A549 (cell line): ENCODE measurements at regions not wholly inside any gene's neighbourhood (a gene's known extent, or its start where the extent isn't known, plus 50 kb on each side); places are given as distances from the start of the nearest gene placed in this dataset.

ENCODE experiments used
- ATAC-seq, 2 experiments: fragments of 200-7000 bp in 1 of 2; fragments of >200 bp in 1 of 2; cut with Nextera tagmentation in 1 of 2; cut with Tn5 transposase in 1 of 2; 3 replicates each; pipeline versions ENCODE4 v1.8.0 to v1.9.1; 2018 to 2020; ENCODE audit warnings: mild to moderate bottlenecking in 1 of 2, moderate library complexity in 1 of 2
- CTCF ChIA-PET: fragments of 300-600 bp; sonication (Branson Sonifier 250); formaldehyde crosslinking; extraction: SDS; loops from one replicate; lab custom pipeline; 2021; ENCODE audit warnings: antibody characterized with exemption, inconsistent platforms; lab: Yijun Ruan, JAX
- POLR2A ChIA-PET: fragments of 350-600 bp; formaldehyde crosslinking; extraction: SDS; loops from one replicate; lab custom pipeline; 2021; ENCODE audit warnings: antibody characterized with exemption, inconsistent platforms; lab: Yijun Ruan, JAX
- DNase-seq, 2 experiments: peaks; one replicate each; pipeline versions ENCODE4 v3.0.0 to v3.0.0-alpha.2; 2011 to 2016; ENCODE audit warnings: low read depth in 1 of 2, low spot score in 1 of 2
- FAIRE-seq: peaks from 2 replicates; lab custom pipeline; 2011; peaks lifted over from hg19 to GRCh38; lab: Jason Lieb, UNC
- H3K27ac ChIP-seq, 2 experiments: fragments of >200 bp; sonication (Bioruptor Twin); formaldehyde crosslinking; 3 replicates each; pipeline ENCODE4 v1.5.1; 2016 to 2017
- H3K4me1 ChIP-seq: fragments of >200 bp; sonication (Bioruptor Twin); formaldehyde crosslinking; 3 replicates; pipeline ENCODE4 v1.6.1; 2016
- H3K4me2 ChIP-seq: fragments of >200 bp; sonication (Bioruptor Twin); formaldehyde crosslinking; 3 replicates; pipeline ENCODE4 v1.6.1; 2016
- H3K4me3 ChIP-seq: fragments of >200 bp; sonication (Bioruptor Twin); formaldehyde crosslinking; 3 replicates; pipeline ENCODE4 v1.5.1; 2016
- H3K9me3 ChIP-seq: fragments of >200 bp; sonication (Bioruptor Twin); formaldehyde crosslinking; 3 replicates; pipeline ENCODE4 v1.6.1; 2016
- CBX2 ChIP-seq: fragments of 200-600 bp; sonication (generic); IDR thresholded peaks from 2 replicates; pipeline ENCODE4 v1.6.1; 2016; ENCODE audit warnings: low read depth, mild to moderate bottlenecking, borderline replicate concordance
- CBX8 ChIP-seq: fragments of 200-600 bp; sonication (generic); IDR thresholded peaks from 2 replicates; pipeline ENCODE4 v1.6.1; 2016
- EHMT2 ChIP-seq: fragments of 200-600 bp; sonication (generic); IDR thresholded peaks from 2 replicates; pipeline ENCODE4 v1.6.1; 2016; ENCODE audit warnings: antibody characterized with exemption, low read depth, mild to moderate bottlenecking, moderate library complexity
- FOSB ChIP-seq: fragments of 250-450 bp; sonication (Bioruptor Pico); IDR thresholded peaks from 2 replicates; pipeline ENCODE4 v1.5.0; 2020; ENCODE audit warnings: mild to moderate bottlenecking, moderate library complexity
- FOSL2 ChIP-seq, 2 experiments: fragments of 450-650 bp in 1 of 2; fragments of >200 bp in 1 of 2; sonication (Bioruptor Twin) in 1 of 2; formaldehyde crosslinking; IDR thresholded peaks; 2 replicates each; pipeline versions ENCODE4 v1.5.0 to v1.6.1; 2016 to 2020; ENCODE audit warnings: mild to moderate bottlenecking in 1 of 2, moderate library complexity in 1 of 2
- FOXS1 ChIP-seq: fragments of 250-450 bp; sonication (Bioruptor Pico); IDR thresholded peaks from 2 replicates; pipeline ENCODE4 v1.5.0; 2020; ENCODE audit warnings: mild to moderate bottlenecking, moderate library complexity
- HDAC2 ChIP-seq: fragments of 200-600 bp; sonication (generic); IDR thresholded peaks from 2 replicates; pipeline ENCODE4 v1.6.1; 2016
- HEYL ChIP-seq: fragments of 250-450 bp; sonication (Bioruptor Pico); IDR thresholded peaks from 2 replicates; pipeline ENCODE4 v1.8.0; 2021; ENCODE audit warnings: mild to moderate bottlenecking, moderate library complexity
- HOXB13 ChIP-seq: fragments of 250-450 bp; sonication (Bioruptor Pico); IDR thresholded peaks from 2 replicates; pipeline ENCODE4 v1.5.0; 2020; ENCODE audit warnings: low read depth, mild to moderate bottlenecking, moderate library complexity
- HOXB5 ChIP-seq: fragments of 250-450 bp; sonication (Bioruptor Pico); IDR thresholded peaks from 2 replicates; pipeline ENCODE4 v1.5.0; 2020; ENCODE audit warnings: mild to moderate bottlenecking, moderate library complexity
- KDM5A ChIP-seq: fragments of 200-600 bp; sonication (generic); IDR thresholded peaks from 2 replicates; pipeline ENCODE4 v1.6.1; 2016; ENCODE audit warnings: antibody characterized with exemption, mild to moderate bottlenecking
- NPAS2 ChIP-seq: fragments of 250-450 bp; sonication (Bioruptor Pico); IDR thresholded peaks from 2 replicates; pipeline ENCODE4 v1.8.0; 2022; ENCODE audit warnings: mild to moderate bottlenecking, moderate library complexity, borderline replicate concordance
- POLR2AphosphoS2 ChIP-seq: conservative IDR thresholded peaks from 2 replicates; pipeline ENCODE4 v1.6.1; 2012; ENCODE audit warnings: low read length, improper control_type of control experiment, inconsistent platforms
- RARB ChIP-seq: fragments of 250-450 bp; sonication (Bioruptor Pico); IDR thresholded peaks from 2 replicates; pipeline ENCODE4 v1.8.0; 2021; ENCODE audit warnings: mild to moderate bottlenecking, moderate library complexity
- RFX5 ChIP-seq: fragments of 450-650 bp; IDR thresholded peaks from 2 replicates; pipeline ENCODE4 v1.7.1; 2014; ENCODE audit warnings: antibody characterized with exemption, mild to moderate bottlenecking, moderate library complexity
- RNF2 ChIP-seq: fragments of 200-600 bp; sonication (generic); IDR thresholded peaks from 2 replicates; pipeline ENCODE4 v1.6.1; 2016; ENCODE audit warnings: low read depth, mild to moderate bottlenecking, antibody characterized with exemption, moderate library complexity, borderline replicate concordance
- WGBS: methylation state at CpG from one replicate; pipeline ENCODE4 v1.1.6; 2017; ENCODE audit errors: missing lambda C conversion rate; 5-methylcytosine and 5-hydroxymethylcytosine counted together
- TF ChIP-seq, protein P1 (sequence below): fragments of 150-350 bp; IDR thresholded peaks from 2 replicates; pipeline ENCODE4 v1.6.1; 2014; ENCODE audit warnings: low read depth, mild to moderate bottlenecking, low read length
- TF ChIP-seq, protein P2 (sequence below): IDR thresholded peaks from 2 replicates; pipeline ENCODE4 v1.6.1; 2012; ENCODE audit warnings: low read depth, borderline replicate concordance
- TF ChIP-seq, protein P3 (sequence below): fragments of >200 bp; sonication (Bioruptor Twin); formaldehyde crosslinking; IDR thresholded peaks from 2 replicates; pipeline ENCODE4 v1.6.1; 2016
- TF ChIP-seq, protein P4 (sequence below): IDR thresholded peaks from 2 replicates; pipeline ENCODE4 v1.6.1; 2012
- TF ChIP-seq, protein P5 (sequence below): IDR thresholded peaks from 2 replicates; pipeline ENCODE4 v1.6.1; 2012

- Histone ChIP-seq H3K27ac (no peak overlapping the region), H3K4me1 (no peaks in the 10 kb centered on the region), H3K4me2 (no peak overlapping the region), H3K4me3 (no peak overlapping the region), H3K9me3 (no peaks in the 10 kb centered on the region)
- WGBS = 8% methylated on average over 4 of the region's 4 CpGs
- ChIA-PET POLR2A (no interaction called here), CTCF (no interaction called here)
- TF ChIP-seq HOXB5 (CRISPR knock-in tag) = no peak
- TF ChIP-seq EHMT2 = no peak
- FAIRE-seq = no peak
- ATAC-seq = no peak
- no peak for DNase-seq
These were observed 127.1 kb upstream of the OR9Q1 start for GRCh38 chr11:57896361-57897145.

DNA sequence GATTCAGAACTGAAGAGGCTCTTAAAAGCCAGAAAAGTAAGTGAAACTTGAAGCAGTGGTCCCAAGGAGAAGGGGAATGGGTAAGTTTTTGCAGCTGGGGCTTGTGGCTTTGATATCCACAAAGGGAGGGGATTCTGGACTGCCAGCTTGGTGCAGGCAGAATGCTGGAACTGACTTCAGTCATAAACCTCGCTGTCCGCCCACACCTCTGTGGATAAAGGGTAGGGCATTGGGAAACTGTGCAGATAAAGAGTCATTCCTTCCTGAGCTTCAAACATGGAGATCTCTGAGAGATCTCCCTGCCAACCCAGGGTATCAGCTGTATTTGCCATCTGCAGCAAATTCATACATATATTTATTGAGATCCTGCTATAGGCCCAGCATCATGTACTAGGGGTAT, 124.3 kb upstream of the OR9Q1 start:
- WGBS = 58% methylated on average over 2 of the region's 2 CpGs
- H3K4me3 ChIP-seq = no peak overlapping the region
- no peak overlapping the region for H3K27ac ChIP-seq
- CTCF ChIA-PET = no interaction called here
- ATAC-seq = no peak
- peaks cover 10% of the 10 kb centered on the region; the same call in 2 of the 3 replicates for H3K4me1 ChIP-seq
- FAIRE-seq = no peak
- POLR2A ChIA-PET = no interaction called here
- TF ChIP-seq, protein P1, sequence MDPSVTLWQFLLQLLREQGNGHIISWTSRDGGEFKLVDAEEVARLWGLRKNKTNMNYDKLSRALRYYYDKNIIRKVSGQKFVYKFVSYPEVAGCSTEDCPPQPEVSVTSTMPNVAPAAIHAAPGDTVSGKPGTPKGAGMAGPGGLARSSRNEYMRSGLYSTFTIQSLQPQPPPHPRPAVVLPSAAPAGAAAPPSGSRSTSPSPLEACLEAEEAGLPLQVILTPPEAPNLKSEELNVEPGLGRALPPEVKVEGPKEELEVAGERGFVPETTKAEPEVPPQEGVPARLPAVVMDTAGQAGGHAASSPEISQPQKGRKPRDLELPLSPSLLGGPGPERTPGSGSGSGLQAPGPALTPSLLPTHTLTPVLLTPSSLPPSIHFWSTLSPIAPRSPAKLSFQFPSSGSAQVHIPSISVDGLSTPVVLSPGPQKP = no peak
- no peak for TF ChIP-seq FOSL2 (IDR thresholded peaks at IDR 0.05)
- no peak for TF ChIP-seq FOSL2 (CRISPR knock-in tag; IDR thresholded peaks at IDR 0.05)
- TF ChIP-seq FOXS1 (CRISPR knock-in tag) = no peak
- TF ChIP-seq HDAC2 = no peak
- TF ChIP-seq RNF2 = no peak
- no peak for TF ChIP-seq NPAS2 (CRISPR knock-in tag)
- no peak for TF ChIP-seq HOXB13 (CRISPR knock-in tag)
- TF ChIP-seq, protein P2, sequence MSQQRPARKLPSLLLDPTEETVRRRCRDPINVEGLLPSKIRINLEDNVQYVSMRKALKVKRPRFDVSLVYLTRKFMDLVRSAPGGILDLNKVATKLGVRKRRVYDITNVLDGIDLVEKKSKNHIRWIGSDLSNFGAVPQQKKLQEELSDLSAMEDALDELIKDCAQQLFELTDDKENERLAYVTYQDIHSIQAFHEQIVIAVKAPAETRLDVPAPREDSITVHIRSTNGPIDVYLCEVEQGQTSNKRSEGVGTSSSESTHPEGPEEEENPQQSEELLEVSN = no peak
- TF ChIP-seq HEYL (CRISPR knock-in tag) = no peak
- TF ChIP-seq, protein P3, sequence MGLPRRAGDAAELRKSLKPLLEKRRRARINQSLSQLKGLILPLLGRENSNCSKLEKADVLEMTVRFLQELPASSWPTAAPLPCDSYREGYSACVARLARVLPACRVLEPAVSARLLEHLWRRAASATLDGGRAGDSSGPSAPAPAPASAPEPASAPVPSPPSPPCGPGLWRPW = no peak
- TF ChIP-seq RFX5 = no peak
- no peak for TF ChIP-seq FOSB (CRISPR knock-in tag)
- TF ChIP-seq CBX8 = no peak
- TF ChIP-seq, all 56 proteins: peak for 0
- no peaks in the 10 kb centered on the region for H3K9me3 ChIP-seq
- no peak overlapping the region for H3K4me2 ChIP-seq
- DNase-seq = no peak

DNA sequence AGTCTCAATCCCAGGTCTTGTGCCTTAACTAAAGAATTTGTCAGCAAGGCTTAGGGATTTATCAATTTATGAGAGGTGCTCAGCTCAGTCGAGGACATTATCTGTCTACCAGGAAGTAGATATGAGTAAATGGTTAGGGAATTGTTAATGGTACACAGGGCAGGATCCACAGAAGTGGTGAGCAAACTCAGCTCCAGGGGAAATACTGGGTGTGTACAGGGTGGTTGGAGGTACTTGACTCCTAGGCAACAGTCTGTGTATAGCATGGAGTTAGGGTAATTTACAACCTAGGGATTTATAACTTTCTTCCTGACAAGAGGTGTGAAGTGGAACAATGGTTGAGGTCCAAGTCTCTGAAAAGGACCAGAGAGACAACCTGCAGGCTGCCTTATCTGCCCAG, 123.4 kb upstream of the OR9Q1 start:
- 0% methylated on average over 1 of the region's 1 CpG for WGBS
- H3K9me3 ChIP-seq = no peaks in the 10 kb centered on the region
- TF ChIP-seq, protein P4, sequence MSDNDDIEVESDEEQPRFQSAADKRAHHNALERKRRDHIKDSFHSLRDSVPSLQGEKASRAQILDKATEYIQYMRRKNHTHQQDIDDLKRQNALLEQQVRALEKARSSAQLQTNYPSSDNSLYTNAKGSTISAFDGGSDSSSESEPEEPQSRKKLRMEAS = no peak
- TF ChIP-seq FOSL2 (IDR thresholded peaks at IDR 0.05) (no peak), FOSL2 (CRISPR knock-in tag; IDR thresholded peaks at IDR 0.05) (no peak), HDAC2 (no peak), HOXB5 (CRISPR knock-in tag) (no peak), KDM5A (no peak), RARB (CRISPR knock-in tag) (no peak), POLR2AphosphoS2 (no peak), CBX2 (no peak)
- TF ChIP-seq, protein P2 = no peak
- TF ChIP-seq, protein P1 = no peak
- TF ChIP-seq, protein P5, sequence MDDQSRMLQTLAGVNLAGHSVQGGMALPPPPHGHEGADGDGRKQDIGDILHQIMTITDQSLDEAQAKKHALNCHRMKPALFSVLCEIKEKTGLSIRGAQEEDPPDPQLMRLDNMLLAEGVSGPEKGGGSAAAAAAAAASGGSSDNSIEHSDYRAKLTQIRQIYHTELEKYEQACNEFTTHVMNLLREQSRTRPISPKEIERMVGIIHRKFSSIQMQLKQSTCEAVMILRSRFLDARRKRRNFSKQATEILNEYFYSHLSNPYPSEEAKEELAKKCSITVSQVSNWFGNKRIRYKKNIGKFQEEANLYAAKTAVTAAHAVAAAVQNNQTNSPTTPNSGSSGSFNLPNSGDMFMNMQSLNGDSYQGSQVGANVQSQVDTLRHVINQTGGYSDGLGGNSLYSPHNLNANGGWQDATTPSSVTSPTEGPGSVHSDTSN = no peak
- peaks cover 10% of the 10 kb centered on the region; the same call in 2 of the 3 replicates for H3K4me1 ChIP-seq
- ChIA-PET POLR2A (no interaction called here), CTCF (no interaction called here)
- no peak overlapping the region for H3K4me3 ChIP-seq
- ATAC-seq (peak; percentile 45 to 62; a peak in 3 of 6 replicates), DNase-seq (peak in 1 of 2 experiments; percentile 41), FAIRE-seq (no peak)
- H3K4me2 ChIP-seq = no peak overlapping the region
- no peak overlapping the region for H3K27ac ChIP-seq
